ENCODE measurements at regions not wholly inside any gene's neighbourhood (a gene's known extent, or its start where the extent isn't known, plus 50 kb on each side); places are given as distances from the start of the nearest gene placed in this dataset.

DNA sequence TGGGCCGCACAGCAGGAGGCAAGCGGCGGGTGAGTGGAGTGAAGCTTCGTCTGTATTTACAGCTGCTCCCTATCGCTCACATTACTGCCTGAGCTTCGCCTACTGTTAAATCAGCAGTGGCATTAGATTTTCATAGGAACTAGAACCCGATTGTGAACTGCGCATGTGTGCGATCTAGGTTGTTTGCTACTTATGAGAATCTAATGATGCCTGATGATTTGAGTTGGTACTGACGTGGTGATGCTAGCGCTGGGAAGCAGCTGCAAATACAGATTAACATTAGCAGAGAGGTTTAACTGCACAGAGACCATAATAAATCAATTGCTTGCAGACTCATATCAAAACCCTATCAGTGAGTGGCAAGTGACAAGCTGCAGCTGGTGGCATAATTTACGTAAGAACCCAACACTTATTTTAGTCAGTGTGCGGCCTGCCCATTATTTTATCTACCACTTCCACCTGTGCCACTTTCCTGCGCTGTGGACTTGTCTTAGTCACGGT is 133.4 kb upstream of the CDH9 start:
- TF ChIP-seq, protein P1, sequence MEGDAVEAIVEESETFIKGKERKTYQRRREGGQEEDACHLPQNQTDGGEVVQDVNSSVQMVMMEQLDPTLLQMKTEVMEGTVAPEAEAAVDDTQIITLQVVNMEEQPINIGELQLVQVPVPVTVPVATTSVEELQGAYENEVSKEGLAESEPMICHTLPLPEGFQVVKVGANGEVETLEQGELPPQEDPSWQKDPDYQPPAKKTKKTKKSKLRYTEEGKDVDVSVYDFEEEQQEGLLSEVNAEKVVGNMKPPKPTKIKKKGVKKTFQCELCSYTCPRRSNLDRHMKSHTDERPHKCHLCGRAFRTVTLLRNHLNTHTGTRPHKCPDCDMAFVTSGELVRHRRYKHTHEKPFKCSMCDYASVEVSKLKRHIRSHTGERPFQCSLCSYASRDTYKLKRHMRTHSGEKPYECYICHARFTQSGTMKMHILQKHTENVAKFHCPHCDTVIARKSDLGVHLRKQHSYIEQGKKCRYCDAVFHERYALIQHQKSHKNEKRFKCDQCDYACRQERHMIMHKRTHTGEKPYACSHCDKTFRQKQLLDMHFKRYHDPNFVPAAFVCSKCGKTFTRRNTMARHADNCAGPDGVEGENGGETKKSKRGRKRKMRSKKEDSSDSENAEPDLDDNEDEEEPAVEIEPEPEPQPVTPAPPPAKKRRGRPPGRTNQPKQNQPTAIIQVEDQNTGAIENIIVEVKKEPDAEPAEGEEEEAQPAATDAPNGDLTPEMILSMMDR (conservative IDR thresholded peaks at IDR 0.05; ENCODE audit: low read length) = no peak
- no peak for TF ChIP-seq EZH2phosphoT487 (IDR thresholded peaks at IDR 0.05; ENCODE audit: borderline replicate concordance, low read depth, low read length)

Data from OCI-LY7 (cell line).